Panc1 (cell line): ENCODE measurements at regions not wholly inside any gene's neighbourhood (a gene's known extent, or its start where the extent isn't known, plus 50 kb on each side); places are given as distances from the start of the nearest gene placed in this dataset.

Experiments used
- ATAC-seq: fragments of 200-7000 bp; cut with Tn5 transposase; 2 replicates; pipeline ENCODE4 v1.9.1; 2020; ENCODE audit warnings: mild to moderate bottlenecking, moderate library complexity
- BruUV-seq: library from RNA; stranded (reverse); fragments of 400-500 nt; replicated peaks from 2 replicates; lab custom pipeline; 2021; lab: Mats Ljungman, UMichigan
- CTCF ChIA-PET: fragments of 300-600 bp; sonication (Branson Sonifier 250); formaldehyde crosslinking; loops from one replicate; lab custom pipeline; 2022; ENCODE audit warnings: antibody characterized with exemption; lab: Charles Lee
- POLR2A ChIA-PET: fragments of 300-600 bp; sonication (Branson Sonifier 250); formaldehyde crosslinking; loops from one replicate; lab custom pipeline; 2022; ENCODE audit warnings: antibody characterized with exemption; lab: Charles Lee
- DNase-seq: peaks from one replicate; pipeline ENCODE4 v3.0.0-alpha.2; 2010; ENCODE audit warnings: low read depth, low spot score
- H3K27ac ChIP-seq: 2 replicates; pipeline ENCODE4 v1.5.1; 2011; ENCODE audit warnings: mild to moderate bottlenecking, low read length, inconsistent platforms
- H3K27me3 ChIP-seq: fragments of 200-500 bp; sonication (Bioruptor generic); 2 replicates; pipeline ENCODE4 v1.6.0; 2014; ENCODE audit warnings: low read length, inconsistent platforms; ENCODE audit not compliant: control insufficient read depth, insufficient read depth
- H3K36me3 ChIP-seq: fragments of 200-500 bp; sonication (Bioruptor generic); 2 replicates; pipeline ENCODE4 v1.5.1; 2014; ENCODE audit warnings: inconsistent platforms, mild to moderate bottlenecking, low read length, moderate library complexity; ENCODE audit not compliant: control insufficient read depth, insufficient read depth
- H3K4me1 ChIP-seq: 2 replicates; pipeline ENCODE4 v1.5.1; 2011; ENCODE audit warnings: inconsistent platforms, mild to moderate bottlenecking, low read length, moderate library complexity; ENCODE audit not compliant: control insufficient read depth, insufficient read depth
- H3K4me3 ChIP-seq, 2 experiments: 2 replicates each; pipeline ENCODE4 v1.5.1; 2011 to 2012; ENCODE audit warnings: low read depth in 2 of 2, low read length in 2 of 2, mild to moderate bottlenecking in 2 of 2, inconsistent platforms in 1 of 2, moderate library complexity in 1 of 2
- H3K9me3 ChIP-seq: fragments of 200-500 bp; sonication (Bioruptor generic); 2 replicates; pipeline ENCODE4 v1.5.1; 2014; ENCODE audit warnings: low read depth, mild to moderate bottlenecking, inconsistent platforms, low read length, moderate library complexity; ENCODE audit not compliant: control insufficient read depth, insufficient read depth
- POLR2AphosphoS5 ChIP-seq: IDR thresholded peaks from 2 replicates; pipeline ENCODE4 v1.6.1; 2012; ENCODE audit warnings: mild to moderate bottlenecking, low read depth, low read length, moderate library complexity
- REST ChIP-seq, 2 experiments: IDR thresholded peaks; 2 replicates each; pipeline ENCODE4 v1.6.1; 2011 to 2012; ENCODE audit warnings: low read depth in 2 of 2, control low read depth in 1 of 2, low read length in 1 of 2, mild to moderate bottlenecking in 1 of 2, moderate library complexity in 1 of 2; ENCODE audit not compliant: insufficient read depth in 1 of 2
- SIN3A ChIP-seq: IDR thresholded peaks from 2 replicates; pipeline ENCODE4 v1.6.1; 2012; ENCODE audit warnings: low read depth, mild to moderate bottlenecking, low read length, moderate library complexity, borderline replicate concordance; ENCODE audit not compliant: insufficient read depth
- TCF7L2 ChIP-seq: IDR thresholded peaks from 2 replicates; pipeline ENCODE4 v1.6.1; 2011; ENCODE audit warnings: mild to moderate bottlenecking, low read depth, low read length, inconsistent platforms
- in situ Hi-C: cut with HindIII; loops from 2 replicates; pipeline ENCODE4 v1.10.0; 2016; ENCODE audit warnings: low sequenced_read_pairs, low pct_unique_long_range_greater_than_20kb
- intact Hi-C: fragments of 100-400 bp; cut with micrococcal nuclease; formaldehyde crosslinking; loops from one replicate; pipeline ENCODE4 v1.10.0; 2022; ENCODE audit not compliant: unreplicated experiment
- TF ChIP-seq, protein P1 (sequence below): fragments of 450-650 bp; IDR thresholded peaks from 2 replicates; pipeline ENCODE4 v1.5.1; 2017; ENCODE audit warnings: mild to moderate bottlenecking

DNA sequence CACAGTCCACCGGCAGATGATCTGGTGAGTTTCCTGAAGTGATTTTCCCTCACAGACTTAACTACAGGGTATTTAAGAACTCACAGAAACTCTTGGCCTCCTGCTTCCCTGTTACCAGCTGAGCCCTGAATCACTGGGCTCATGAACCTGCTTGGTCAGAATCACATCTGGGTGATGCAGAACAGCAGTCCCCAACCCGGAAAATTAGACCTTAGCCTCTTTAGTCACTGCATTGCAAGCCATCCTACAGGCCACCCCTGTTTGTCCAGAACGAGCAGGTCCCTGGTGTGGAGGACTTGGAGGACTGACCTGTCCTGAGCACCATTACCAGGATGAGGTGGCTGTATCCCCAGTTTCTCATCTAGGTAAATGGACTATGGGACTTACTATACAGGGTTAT lies 539.2 kb downstream of the TNS3 start:
- H3K27ac ChIP-seq: no peak overlapping the region
- H3K9me3 ChIP-seq: no peaks in the 10 kb centered on the region
- H3K27me3 ChIP-seq: no peaks in the 10 kb centered on the region; the same call in 1 of the 2 replicates
- H3K4me1 ChIP-seq: no peaks in the 10 kb centered on the region
- ChIA-PET POLR2A (no interaction called here), CTCF (no interaction called here)
- BruUV-seq: no TSS peak
- H3K4me3 ChIP-seq: no peak overlapping the region
- DNase-seq (no peak), ATAC-seq (no peak)
- in situ Hi-C loops (no loop called here), intact Hi-C loops (no loop called here)
- TF ChIP-seq REST (IDR thresholded peaks at IDR 0.05; ENCODE audit: insufficient read depth in 1 of 2, low read depth in 2 of 2, low read length in 1 of 2) (no peak), POLR2AphosphoS5 (no peak), TCF7L2 (no peak), SIN3A (no peak)
- TF ChIP-seq, protein P1, sequence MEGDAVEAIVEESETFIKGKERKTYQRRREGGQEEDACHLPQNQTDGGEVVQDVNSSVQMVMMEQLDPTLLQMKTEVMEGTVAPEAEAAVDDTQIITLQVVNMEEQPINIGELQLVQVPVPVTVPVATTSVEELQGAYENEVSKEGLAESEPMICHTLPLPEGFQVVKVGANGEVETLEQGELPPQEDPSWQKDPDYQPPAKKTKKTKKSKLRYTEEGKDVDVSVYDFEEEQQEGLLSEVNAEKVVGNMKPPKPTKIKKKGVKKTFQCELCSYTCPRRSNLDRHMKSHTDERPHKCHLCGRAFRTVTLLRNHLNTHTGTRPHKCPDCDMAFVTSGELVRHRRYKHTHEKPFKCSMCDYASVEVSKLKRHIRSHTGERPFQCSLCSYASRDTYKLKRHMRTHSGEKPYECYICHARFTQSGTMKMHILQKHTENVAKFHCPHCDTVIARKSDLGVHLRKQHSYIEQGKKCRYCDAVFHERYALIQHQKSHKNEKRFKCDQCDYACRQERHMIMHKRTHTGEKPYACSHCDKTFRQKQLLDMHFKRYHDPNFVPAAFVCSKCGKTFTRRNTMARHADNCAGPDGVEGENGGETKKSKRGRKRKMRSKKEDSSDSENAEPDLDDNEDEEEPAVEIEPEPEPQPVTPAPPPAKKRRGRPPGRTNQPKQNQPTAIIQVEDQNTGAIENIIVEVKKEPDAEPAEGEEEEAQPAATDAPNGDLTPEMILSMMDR: no peak
- H3K36me3 ChIP-seq: no peaks in the 10 kb centered on the region

DNA sequence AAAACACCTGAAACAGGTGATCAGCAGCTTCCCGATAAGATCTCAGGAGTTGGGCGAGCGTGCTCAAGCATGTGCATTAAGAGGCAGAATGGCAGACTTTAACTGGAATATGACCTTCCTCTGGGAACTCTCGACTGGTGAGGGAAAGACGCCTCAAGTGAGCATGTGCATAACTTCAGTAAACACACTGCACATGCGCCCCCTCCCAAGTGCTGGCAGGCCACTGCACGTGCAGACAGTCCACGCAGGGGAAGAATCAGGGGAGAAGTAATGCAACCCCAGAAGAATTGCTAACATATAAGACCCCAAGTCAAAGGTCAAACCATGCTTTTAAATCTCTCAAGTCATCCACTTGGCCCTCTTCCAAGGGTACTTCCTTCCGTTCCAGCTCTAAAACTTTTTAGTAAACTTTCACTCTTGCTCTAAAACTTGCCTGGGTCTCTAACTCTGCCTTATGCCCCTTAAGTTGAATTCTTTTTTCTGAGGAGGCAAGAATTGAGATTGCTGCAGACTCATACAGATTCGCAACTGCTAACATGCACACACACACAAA lies 541.0 kb downstream of the TNS3 start:
- in situ Hi-C loops: no loop called here
- Histone ChIP-seq H3K27me3 (no peaks in the 10 kb centered on the region; the same call in 1 of the 2 replicates), H3K4me3 (no peak overlapping the region), H3K9me3 (no peaks in the 10 kb centered on the region), H3K36me3 (no peaks in the 10 kb centered on the region), H3K4me1 (no peaks in the 10 kb centered on the region), H3K27ac (no peak overlapping the region)
- intact Hi-C loops: no loop called here
- ChIA-PET POLR2A (no interaction called here), CTCF (interaction anchor here (0.6 kb wide), 1 partner anchor 96 kb away, joined by 7 read pairs; no protein-coding TSS in a partner anchor)
- no TSS peak for BruUV-seq
- DNase-seq (no peak), ATAC-seq (no peak)
- TF ChIP-seq POLR2AphosphoS5 (no peak), SIN3A (no peak), TCF7L2 (no peak), REST (IDR thresholded peaks at IDR 0.05; ENCODE audit: insufficient read depth in 1 of 2, low read depth in 2 of 2, low read length in 1 of 2) (no peak)
- TF ChIP-seq, protein P1: no peak
